SU-DHL-6 (cell line): ENCODE measurements at regions not wholly inside any gene's neighbourhood (a gene's known extent, or its start where the extent isn't known, plus 50 kb on each side); places are given as distances from the start of the nearest gene placed in this dataset.

Source experiments
- CTCF ChIP-seq: fragments of 200-600 bp; sonication (generic); IDR thresholded peaks from one replicate; pipeline ENCODE4 v1.5.1; 2017; ENCODE audit warnings: antibody characterized with exemption, mild to moderate bottlenecking, low read length, moderate library complexity; ENCODE audit not compliant: insufficient read depth, poor library complexity, severe bottlenecking
- EZH2phosphoT487 ChIP-seq: fragments of 200-600 bp; sonication (generic), shearing (Covaris generic); conservative IDR thresholded peaks from 2 replicates; pipeline ENCODE4 v1.6.1; 2018; ENCODE audit warnings: mild to moderate bottlenecking, antibody characterized with exemption, low read length, moderate library complexity, mixed read lengths

GRCh38 chr1:25033030-25033827 lies 103.2 kb upstream of the RUNX3 start:
- no peak for TF ChIP-seq CTCF
- no peak for TF ChIP-seq EZH2phosphoT487
